ENCODE measurements at regions not wholly inside any gene's neighbourhood (a gene's known extent, or its start where the extent isn't known, plus 50 kb on each side); places are given as distances from the start of the nearest gene placed in this dataset.

DNA sequence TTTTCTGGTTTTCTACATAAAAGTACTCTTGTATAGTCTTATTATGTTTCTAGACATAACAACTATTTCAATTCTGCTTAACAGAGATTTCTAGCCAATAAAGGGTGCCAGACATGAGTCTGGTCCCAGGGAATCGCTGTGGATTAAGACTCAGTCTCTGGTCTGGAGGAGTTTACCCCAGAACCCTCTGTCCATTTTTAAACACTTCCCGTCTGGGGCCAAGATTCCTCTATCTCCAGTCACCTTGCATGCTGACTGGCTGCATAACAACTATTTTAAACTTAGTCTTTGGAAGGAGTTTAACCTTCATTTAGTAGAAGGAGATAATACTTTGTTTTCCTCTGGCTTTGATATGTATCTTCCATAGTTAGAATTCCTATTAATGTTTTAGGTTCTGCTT, 163.1 kb upstream of the IFNG-AS1 start:
- TF ChIP-seq, protein P1, sequence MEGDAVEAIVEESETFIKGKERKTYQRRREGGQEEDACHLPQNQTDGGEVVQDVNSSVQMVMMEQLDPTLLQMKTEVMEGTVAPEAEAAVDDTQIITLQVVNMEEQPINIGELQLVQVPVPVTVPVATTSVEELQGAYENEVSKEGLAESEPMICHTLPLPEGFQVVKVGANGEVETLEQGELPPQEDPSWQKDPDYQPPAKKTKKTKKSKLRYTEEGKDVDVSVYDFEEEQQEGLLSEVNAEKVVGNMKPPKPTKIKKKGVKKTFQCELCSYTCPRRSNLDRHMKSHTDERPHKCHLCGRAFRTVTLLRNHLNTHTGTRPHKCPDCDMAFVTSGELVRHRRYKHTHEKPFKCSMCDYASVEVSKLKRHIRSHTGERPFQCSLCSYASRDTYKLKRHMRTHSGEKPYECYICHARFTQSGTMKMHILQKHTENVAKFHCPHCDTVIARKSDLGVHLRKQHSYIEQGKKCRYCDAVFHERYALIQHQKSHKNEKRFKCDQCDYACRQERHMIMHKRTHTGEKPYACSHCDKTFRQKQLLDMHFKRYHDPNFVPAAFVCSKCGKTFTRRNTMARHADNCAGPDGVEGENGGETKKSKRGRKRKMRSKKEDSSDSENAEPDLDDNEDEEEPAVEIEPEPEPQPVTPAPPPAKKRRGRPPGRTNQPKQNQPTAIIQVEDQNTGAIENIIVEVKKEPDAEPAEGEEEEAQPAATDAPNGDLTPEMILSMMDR (IDR thresholded peaks at IDR 0.05; ENCODE audit: insufficient read depth, low read length, poor library complexity, severe bottlenecking) = no peak
- no peak for TF ChIP-seq EZH2phosphoT487 (conservative IDR thresholded peaks at IDR 0.05; ENCODE audit: low read length)

Data from SU-DHL-6 (cell line).